ENCODE measurements at regions not wholly inside any gene's neighbourhood (a gene's known extent, or its start where the extent isn't known, plus 50 kb on each side); places are given as distances from the start of the nearest gene placed in this dataset.

DNA sequence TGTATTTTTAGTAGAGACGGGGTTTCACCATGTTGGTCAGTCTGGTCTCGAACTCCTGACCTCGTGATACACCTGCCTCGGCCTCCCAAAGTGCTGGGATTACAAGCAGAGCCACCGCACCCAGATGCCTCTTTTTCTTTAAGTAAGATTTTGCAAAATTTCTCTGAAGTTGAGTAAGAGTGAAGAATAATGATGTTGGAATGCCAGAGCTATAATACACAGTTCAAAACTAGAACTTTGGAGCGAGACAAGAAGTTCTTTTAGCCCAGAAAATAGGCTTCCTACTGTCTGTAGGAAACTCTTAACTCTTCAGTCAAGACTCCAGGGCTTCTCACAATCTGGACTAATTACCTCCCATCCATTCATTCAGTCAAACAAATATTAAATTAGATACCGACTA is 51.4 kb downstream of the MARCHF4 start:
- no peak for DNase-seq

GRCh38 chr2:216319771-216320170 is 52.5 kb downstream of the MARCHF4 start:
- no peak for DNase-seq

GRCh38 chr2:216318521-216318874 is 53.8 kb downstream of the MARCHF4 start:
- no peak for DNase-seq

DNA sequence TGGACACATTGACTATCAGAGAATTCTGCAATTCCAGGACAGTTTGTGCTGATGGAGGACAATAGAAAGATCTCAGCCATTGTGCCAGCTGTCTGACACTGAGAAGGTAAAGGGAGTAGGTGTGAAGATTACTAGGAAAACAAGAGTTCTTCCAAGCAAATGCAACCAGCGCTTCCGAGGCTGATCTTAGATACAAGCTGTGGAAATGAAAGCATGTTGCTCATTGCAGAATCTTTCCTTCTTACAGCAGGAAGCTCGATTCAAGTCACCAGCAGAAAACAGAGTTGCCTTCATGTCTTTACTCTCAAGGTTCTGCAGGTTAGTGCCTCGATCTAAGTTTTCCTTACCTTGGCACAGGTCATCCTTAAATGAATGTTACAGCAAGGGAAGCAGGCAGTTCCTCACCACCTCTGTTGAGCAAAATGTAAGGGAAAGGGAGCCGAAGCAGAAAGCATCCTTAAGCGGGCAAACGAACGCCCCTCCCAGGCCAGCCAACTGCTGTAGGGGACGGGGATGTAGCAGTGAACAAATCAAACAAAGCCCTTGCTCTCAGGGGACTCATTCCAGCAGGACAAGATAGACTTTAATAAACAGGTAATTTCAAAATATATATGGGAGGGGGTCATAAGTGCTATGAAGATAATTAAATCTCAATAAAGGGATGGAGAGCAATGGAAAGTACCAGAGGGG is 54.3 kb downstream of the MARCHF4 start:
- DNase-seq: no peak

- DNase-seq: peak; percentile 40
These were observed 55.5 kb downstream of the MARCHF4 start for GRCh38 chr2:216316743-216317142.

DNA sequence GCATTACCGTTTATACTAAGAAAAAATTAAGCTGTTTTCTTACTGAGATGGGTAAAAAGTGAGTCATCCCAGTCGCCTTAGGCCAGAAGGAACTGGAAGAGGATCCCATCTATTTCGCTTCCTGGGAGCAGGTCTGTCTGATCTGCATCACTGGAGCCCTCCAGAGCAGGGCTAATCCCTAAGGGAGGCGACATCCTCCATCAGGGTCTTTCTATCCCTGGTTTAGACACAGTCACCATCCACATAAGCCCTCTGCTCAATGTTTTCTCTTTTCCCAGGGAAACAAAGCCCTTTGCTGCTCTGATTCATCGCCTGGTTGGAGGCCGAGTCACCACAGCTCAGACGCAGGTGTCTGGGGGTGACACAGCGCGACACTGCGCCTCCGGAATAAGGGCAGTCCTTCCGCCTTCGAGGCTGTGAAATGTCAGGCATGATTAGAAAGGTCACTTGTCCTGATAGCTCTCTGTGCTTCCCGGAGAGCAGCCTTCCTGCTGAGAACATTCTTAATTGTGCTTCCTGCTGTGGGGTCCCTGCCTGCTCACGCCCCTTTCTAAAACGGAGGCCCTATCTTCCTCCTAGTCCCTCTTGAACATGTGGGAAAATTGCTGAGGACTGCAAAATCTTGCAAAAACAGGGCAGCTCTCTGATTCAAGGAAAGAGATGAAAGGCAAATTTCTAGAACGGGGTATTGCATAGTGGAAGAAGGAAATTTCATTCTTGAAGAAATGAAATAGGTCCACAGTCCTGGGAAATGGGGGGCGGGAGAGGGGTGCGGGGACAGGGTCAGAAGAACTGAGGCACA is 56.3 kb downstream of the MARCHF4 start:
- no peak for DNase-seq

GRCh38 chr2:216312441-216312840 is 59.8 kb downstream of the MARCHF4 start:
- no peak for DNase-seq

- no peak for DNase-seq
These were observed 63.7 kb downstream of the MARCHF4 start for GRCh38 chr2:216308576-216308975.

DNA sequence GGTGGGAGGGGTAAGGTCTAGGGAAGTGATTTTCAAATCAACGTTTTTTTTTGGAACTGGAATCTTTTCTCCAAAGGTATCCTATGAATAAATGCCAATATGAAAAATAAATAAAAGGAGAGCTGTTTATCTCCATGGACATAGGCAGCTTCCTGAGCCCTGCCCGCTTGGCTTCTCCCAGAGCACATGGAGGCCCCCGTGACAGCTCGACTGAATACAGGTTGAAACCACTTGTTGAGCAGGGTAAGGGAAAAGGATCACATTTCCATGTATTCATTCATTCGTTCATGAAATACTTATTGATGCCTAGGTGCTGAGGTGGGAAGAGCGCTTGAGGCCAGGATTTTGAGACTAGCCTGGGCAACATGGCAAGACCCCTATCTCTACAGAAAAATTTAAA is 64.8 kb downstream of the MARCHF4 start:
- DNase-seq: no peak

- DNase-seq: no peak
These were observed 65.4 kb downstream of the MARCHF4 start for GRCh38 chr2:216306868-216307267.

DNA sequence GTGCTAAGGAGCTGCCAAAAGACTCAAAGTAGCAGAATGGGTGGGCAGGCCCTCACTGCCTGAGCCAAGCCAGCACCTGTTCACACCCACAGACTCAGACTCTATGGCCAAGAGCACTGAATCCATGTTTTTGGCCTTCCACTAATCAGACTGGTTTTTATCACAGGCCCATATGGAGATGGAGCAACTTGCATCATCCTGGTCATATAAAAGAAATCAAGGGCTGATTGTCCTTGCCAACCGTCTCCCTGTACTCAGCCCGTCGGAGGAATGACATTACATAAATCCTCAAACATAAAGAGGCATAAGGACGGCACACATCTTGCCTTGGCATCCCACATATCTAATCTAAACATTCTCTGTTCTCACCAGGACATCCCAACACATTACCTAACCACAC is 66.7 kb downstream of the MARCHF4 start:
- no peak for DNase-seq

GRCh38 chr2:216302981-216303676 is 69.2 kb downstream of the MARCHF4 start:
- DNase-seq: no peak

DNA sequence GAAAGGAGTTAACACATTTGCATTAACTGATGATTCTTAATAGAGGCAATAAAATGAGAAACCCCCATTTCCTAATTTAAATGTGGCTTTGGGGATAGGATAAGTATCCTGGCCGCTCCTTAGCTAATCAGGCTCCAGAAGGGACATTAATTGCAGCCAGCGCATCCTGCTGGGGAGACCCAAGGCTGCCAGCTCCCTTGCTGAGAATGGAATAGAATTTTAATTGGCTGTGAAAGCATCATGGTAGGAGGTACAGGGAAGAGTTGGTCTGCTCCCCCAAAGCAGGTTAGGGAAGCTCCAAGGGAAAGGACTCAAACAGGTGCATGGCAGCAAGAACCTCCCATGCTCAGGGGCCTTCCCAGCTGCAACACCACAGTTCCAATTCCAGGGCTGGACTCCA is 71.4 kb downstream of the MARCHF4 start:
- no peak for DNase-seq

DNA sequence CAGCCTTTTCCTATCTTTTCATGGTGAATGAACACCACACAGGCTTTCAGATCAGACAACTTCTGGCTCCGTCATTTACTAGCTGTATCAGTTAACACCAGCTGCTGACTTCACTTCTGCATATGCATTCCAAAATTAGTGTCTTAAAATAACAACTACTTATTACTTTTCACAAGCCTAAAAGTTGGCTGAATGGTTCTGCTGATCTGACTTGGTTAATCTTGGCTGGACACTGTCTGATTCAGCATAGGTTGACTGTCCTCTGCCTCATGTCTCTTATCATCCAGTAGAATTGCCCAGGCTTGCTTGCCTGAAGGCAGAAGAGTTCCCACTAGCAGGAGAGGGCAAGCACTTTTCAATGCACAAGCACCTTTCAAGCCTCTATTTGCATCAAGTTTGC is 72.7 kb downstream of the MARCHF4 start:
- DNase-seq: no peak

DNA sequence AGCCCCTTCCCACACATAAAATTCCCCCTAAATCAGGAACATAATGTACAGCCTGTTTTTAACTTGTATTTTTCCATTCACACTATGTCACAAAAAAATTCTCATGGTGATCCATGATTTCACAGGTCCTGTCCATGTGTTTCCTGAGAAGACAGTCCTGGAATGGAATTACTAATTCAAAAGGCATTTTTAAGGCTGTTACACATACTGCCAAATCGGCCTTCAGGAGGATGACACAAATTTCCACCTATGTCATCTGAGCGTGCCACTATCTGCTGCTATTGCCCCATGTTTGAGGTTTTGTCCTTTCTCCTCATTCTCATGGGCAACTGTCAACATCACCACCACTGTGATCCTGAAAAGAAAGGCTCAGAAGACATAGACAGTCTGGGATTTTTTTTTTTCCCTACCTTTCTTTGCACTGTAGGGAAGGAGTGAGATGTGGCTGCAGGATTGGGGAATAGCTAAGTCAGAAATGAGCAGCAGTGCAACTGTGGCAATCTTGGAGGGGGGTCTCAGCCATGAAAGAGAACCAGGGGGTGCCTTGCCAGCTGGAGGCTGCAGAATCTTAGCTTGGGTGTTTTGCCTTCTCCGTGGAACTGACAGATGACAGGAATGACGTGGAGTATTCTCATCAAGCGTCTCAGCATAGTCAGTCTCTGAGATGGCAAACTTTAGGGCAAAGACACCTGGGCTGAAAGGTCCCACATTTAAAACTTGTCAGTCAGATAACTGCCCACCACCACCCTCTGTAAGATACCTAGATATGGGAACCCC is 73.4 kb downstream of the MARCHF4 start:
- DNase-seq: peak; percentile 42

GRCh38 chr2:216296856-216297255 is 75.4 kb downstream of the MARCHF4 start:
- DNase-seq: no peak

DNA sequence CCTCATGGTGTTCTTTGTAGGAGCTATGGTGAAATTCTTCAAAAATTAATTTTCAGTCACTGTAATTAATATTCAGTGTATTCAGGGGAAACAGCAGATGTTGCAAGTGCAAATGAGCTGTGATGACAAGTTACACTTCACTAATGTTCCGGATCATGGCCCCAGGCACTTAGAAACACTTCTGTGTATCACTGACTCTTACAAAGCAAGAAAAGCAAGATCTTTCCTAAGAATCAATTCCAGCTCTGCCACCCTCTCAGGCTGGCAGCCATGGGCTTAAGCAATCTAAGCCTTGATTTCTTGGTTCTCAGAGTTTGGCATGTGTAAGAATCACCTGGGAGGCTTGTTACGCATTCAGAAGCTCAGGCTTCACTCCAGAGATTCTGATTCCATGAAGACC is 78.0 kb downstream of the MARCHF4 start:
- DNase-seq: no peak

- no peak for DNase-seq
These were observed 78.4 kb downstream of the MARCHF4 start for GRCh38 chr2:216293883-216294282.

- DNase-seq: no peak
These were observed 79.4 kb downstream of the MARCHF4 start for GRCh38 chr2:216292886-216293301.

GRCh38 chr2:216292475-216292874 is 79.8 kb downstream of the MARCHF4 start:
- DNase-seq: no peak

- no peak for DNase-seq
These were observed 82.8 kb downstream of the MARCHF4 start for GRCh38 chr2:216289470-216289869.

- DNase-seq: no peak
These were observed 85.0 kb downstream of the MARCHF4 start for GRCh38 chr2:216287251-216287650.

GRCh38 chr2:216286616-216287231 is 85.6 kb downstream of the MARCHF4 start:
- no peak for DNase-seq
